WTC11 (cell line): ENCODE measurements at regions not wholly inside any gene's neighbourhood (a gene's known extent, or its start where the extent isn't known, plus 50 kb on each side); places are given as distances from the start of the nearest gene placed in this dataset.

Source experiments
- FOXJ3 ChIP-seq: sonication (generic); formaldehyde crosslinking; IDR thresholded peaks from 2 replicates; pipeline ENCODE4 v1.9.0; 2021; ENCODE audit warnings: missing genetic modification reagents, mild to moderate bottlenecking, borderline replicate concordance
- IRF2 ChIP-seq: sonication (generic); formaldehyde crosslinking; IDR thresholded peaks from 2 replicates; pipeline ENCODE4 v1.8.0; 2022; ENCODE audit warnings: low read depth, missing genetic modification reagents, borderline replicate concordance
- NR2C2 ChIP-seq: sonication (generic); formaldehyde crosslinking; IDR thresholded peaks from 2 replicates; pipeline ENCODE4 v1.8.0; 2022; ENCODE audit warnings: mild to moderate bottlenecking, missing genetic modification reagents
- TF ChIP-seq, protein P1 (sequence below): fragments of 200-600 bp; IDR thresholded peaks from 2 replicates; pipeline ENCODE4 v1.8.0; 2022; ENCODE audit warnings: antibody characterized with exemption
- TF ChIP-seq, protein P2 (sequence below): sonication (generic); formaldehyde crosslinking; IDR thresholded peaks from 2 replicates; pipeline ENCODE4 v1.8.0; 2022; ENCODE audit warnings: mild to moderate bottlenecking, missing genetic modification reagents

DNA sequence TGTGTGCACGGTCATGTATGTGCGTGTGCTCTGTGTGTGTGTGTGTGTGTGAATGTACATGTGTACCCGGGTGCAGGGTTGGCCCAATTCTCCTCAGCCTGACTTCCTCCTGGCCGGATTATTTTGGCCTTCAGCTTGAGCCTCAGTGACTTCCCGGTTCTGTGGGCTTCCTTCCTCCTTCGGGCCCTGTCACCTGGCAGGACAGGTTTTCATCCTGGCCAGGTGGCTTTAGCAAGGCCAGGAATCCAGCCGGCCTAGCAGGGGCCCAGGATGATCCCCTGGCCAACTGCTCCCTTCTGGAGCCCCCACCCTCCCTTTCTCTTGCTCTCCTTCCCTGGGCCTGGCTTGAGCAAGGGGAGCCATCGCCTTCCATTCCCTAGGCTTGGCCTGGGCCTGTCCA is 140.5 kb downstream of the INHBB start:
- TF ChIP-seq FOXJ3 (CRISPR knock-in tag) (no peak), IRF2 (CRISPR knock-in tag) (no peak), NR2C2 (CRISPR knock-in tag) (no peak)
- TF ChIP-seq, protein P1, sequence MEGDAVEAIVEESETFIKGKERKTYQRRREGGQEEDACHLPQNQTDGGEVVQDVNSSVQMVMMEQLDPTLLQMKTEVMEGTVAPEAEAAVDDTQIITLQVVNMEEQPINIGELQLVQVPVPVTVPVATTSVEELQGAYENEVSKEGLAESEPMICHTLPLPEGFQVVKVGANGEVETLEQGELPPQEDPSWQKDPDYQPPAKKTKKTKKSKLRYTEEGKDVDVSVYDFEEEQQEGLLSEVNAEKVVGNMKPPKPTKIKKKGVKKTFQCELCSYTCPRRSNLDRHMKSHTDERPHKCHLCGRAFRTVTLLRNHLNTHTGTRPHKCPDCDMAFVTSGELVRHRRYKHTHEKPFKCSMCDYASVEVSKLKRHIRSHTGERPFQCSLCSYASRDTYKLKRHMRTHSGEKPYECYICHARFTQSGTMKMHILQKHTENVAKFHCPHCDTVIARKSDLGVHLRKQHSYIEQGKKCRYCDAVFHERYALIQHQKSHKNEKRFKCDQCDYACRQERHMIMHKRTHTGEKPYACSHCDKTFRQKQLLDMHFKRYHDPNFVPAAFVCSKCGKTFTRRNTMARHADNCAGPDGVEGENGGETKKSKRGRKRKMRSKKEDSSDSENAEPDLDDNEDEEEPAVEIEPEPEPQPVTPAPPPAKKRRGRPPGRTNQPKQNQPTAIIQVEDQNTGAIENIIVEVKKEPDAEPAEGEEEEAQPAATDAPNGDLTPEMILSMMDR, result no peak
- TF ChIP-seq, protein P2, sequence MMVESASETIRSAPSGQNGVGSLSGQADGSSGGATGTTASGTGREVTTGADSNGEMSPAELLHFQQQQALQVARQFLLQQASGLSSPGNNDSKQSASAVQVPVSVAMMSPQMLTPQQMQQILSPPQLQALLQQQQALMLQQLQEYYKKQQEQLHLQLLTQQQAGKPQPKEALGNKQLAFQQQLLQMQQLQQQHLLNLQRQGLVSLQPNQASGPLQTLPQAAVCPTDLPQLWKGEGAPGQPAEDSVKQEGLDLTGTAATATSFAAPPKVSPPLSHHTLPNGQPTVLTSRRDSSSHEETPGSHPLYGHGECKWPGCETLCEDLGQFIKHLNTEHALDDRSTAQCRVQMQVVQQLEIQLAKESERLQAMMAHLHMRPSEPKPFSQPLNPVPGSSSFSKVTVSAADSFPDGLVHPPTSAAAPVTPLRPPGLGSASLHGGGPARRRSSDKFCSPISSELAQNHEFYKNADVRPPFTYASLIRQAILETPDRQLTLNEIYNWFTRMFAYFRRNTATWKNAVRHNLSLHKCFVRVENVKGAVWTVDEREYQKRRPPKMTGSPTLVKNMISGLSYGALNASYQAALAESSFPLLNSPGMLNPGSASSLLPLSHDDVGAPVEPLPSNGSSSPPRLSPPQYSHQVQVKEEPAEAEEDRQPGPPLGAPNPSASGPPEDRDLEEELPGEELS (CRISPR knock-in tag), result no peak
